GM12878 (cell line): ENCODE measurements at regions not wholly inside any gene's neighbourhood (a gene's known extent, or its start where the extent isn't known, plus 50 kb on each side); places are given as distances from the start of the nearest gene placed in this dataset.

ENCODE experiments used
- KDM1A ChIP-seq: fragments of 200-600 bp; sonication (generic); IDR thresholded peaks from 2 replicates; pipeline ENCODE4 v1.6.1; 2016; ENCODE audit warnings: borderline replicate concordance
- NR2C1 ChIP-seq: fragments of 450-650 bp; IDR thresholded peaks from 2 replicates; pipeline ENCODE4 v1.6.1; 2017; ENCODE audit warnings: antibody characterized with exemption, mild to moderate bottlenecking, moderate library complexity
- RBBP5 ChIP-seq: fragments of 200-600 bp; sonication (generic); conservative IDR thresholded peaks from 2 replicates; pipeline ENCODE4 v1.6.1; 2016
- SP1 ChIP-seq: IDR thresholded peaks from one replicate; pipeline ENCODE4 v1.6.1; 2011; ENCODE audit warnings: low read depth, low read length
- ZBED1 ChIP-seq: IDR thresholded peaks from 2 replicates; pipeline ENCODE4 v1.6.1; 2016; ENCODE audit warnings: borderline replicate concordance

DNA sequence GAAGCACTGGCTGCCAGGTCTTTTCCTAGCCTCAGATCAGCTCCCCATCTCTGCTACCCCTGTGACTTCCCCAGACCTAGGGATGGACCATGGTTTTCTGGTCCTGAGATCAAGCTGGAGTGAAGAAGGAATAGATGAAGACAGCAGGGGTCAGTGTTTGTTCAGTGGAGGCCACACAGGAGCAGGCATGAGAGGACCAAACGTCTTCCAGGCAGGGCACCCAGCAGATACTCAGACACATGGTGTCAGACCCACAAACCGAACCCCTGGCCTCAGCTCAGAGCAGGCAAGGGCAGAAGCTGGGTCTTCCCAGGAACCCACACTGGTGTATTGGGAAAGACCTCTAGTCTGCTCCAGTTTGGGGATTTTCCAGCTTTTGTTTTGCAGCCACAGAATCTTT is 189.7 kb downstream of the IRX5 start:
- TF ChIP-seq SP1 (no peak), RBBP5 (no peak), KDM1A (no peak), NR2C1 (no peak), ZBED1 (no peak)
